CD4-positive, alpha-beta T cell (primary cell): ENCODE measurements at regions not wholly inside any gene's neighbourhood (a gene's known extent, or its start where the extent isn't known, plus 50 kb on each side); places are given as distances from the start of the nearest gene placed in this dataset.

ENCODE experiments used
- ATAC-seq: fragments of 200-7000 bp; cut with Tn5 transposase; one replicate; pipeline ENCODE4 v1.10.0; 2022; ENCODE audit warnings: mild to moderate bottlenecking; ENCODE audit not compliant: poor library complexity
- CTCF ChIA-PET: fragments of 350-600 bp; sonication (Branson Sonifier 250); formaldehyde crosslinking; loops from one replicate; lab custom pipeline; 2021; ENCODE audit warnings: antibody characterized with exemption, inconsistent platforms; lab: Charles Lee
- POLR2A ChIA-PET: fragments of 350-600 bp; sonication (Branson Sonifier 250); formaldehyde crosslinking; loops from one replicate; lab custom pipeline; 2021; ENCODE audit warnings: antibody characterized with exemption, inconsistent platforms; lab: Charles Lee
- DNase-seq, 14 experiments: peaks; one replicate each; pipeline ENCODE4 v3.0.0-alpha.2; 2013 to 2020; ENCODE audit warnings: mixed read lengths in 2 of 14
- H3K27ac ChIP-seq, 2 donors: one replicate each; pipeline versions ENCODE4 v1.5.1 to v1.7.0; 2013; ENCODE audit warnings: low read length in 2 of 2, low read depth in 1 of 2, mild to moderate bottlenecking in 1 of 2
- H3K27me3 ChIP-seq, 2 experiments: 1 replicate in 1 of 2; 2 replicates in 1 of 2; pipeline versions ENCODE4 v1.6.1 to v1.7.0; 2013; ENCODE audit warnings: low read length in 2 of 2, control low read depth in 1 of 2, mild to moderate bottlenecking in 1 of 2, moderate library complexity in 1 of 2; ENCODE audit not compliant: insufficient read depth in 2 of 2, control insufficient read depth in 1 of 2
- H3K36me3 ChIP-seq: one replicate; pipeline ENCODE4 v1.6.1; 2013; ENCODE audit warnings: low read length, control low read depth; ENCODE audit not compliant: insufficient read depth
- H3K4me1 ChIP-seq: one replicate; pipeline ENCODE4 v1.6.1; 2013; ENCODE audit warnings: low read length, control low read depth; ENCODE audit not compliant: insufficient read depth
- H3K4me3 ChIP-seq: one replicate; pipeline ENCODE4 v1.5.1; 2013; ENCODE audit warnings: mild to moderate bottlenecking, low read length, moderate library complexity
- H3K9me3 ChIP-seq, 2 experiments: 1 replicate in 1 of 2; 2 replicates in 1 of 2; pipeline versions ENCODE4 v1.6.1 to v1.7.0; 2013; ENCODE audit warnings: low read length in 2 of 2, mild to moderate bottlenecking in 2 of 2, control low read depth in 1 of 2, moderate library complexity in 1 of 2; ENCODE audit not compliant: control insufficient read depth in 1 of 2, insufficient read depth in 1 of 2
- H3K27ac Mint-ChIP-seq: one replicate; pipeline ENCODE4 v1.8.0; 2020; ENCODE audit warnings: mixed read lengths
- H3K27me3 Mint-ChIP-seq: one replicate; pipeline ENCODE4 v1.8.0; 2021; ENCODE audit warnings: mixed read lengths
- H3K36me3 Mint-ChIP-seq: one replicate; pipeline ENCODE4 v1.8.0; 2021; ENCODE audit warnings: low read depth, mixed read lengths
- H3K4me1 Mint-ChIP-seq: one replicate; pipeline ENCODE4 v1.8.0; 2021; ENCODE audit warnings: low read depth, mixed read lengths
- H3K4me3 Mint-ChIP-seq: one replicate; pipeline ENCODE4 v1.8.0; 2020; ENCODE audit warnings: mild to moderate bottlenecking, mixed read lengths
- H3K9me3 Mint-ChIP-seq: one replicate; pipeline ENCODE4 v1.8.0; 2020; ENCODE audit warnings: mixed read lengths
- intact Hi-C, 2 experiments: fragments of 100-400 bp; cut with DNase I in 1 of 2; cut with micrococcal nuclease in 1 of 2; formaldehyde crosslinking; loops; one replicate each; pipeline versions ENCODE4 v1.15.1 to v1.9.0; 2023 to 2025; cut with DNase I, micrococcal nuclease
- TF ChIP-seq, protein P1 (sequence below): fragments of 200-600 bp; IDR thresholded peaks from one replicate; pipeline ENCODE4 v1.8.0; 2022; ENCODE audit warnings: antibody characterized with exemption, mild to moderate bottlenecking

DNA sequence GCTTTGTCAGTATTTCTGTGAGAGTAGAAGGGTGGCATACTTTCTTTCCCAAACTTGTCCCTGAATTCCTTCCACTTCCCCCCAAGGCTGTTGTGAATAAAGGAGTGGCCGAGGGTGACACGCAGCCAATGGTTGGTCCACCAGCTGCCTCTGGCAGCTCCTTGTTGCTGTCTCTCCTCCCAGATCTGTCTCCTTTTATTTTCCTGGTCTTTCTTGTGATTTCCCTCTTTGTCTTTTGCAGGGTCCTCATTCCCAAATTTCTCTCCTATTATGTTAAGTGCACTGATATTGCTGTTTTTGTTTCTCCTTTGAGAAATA, 137.5 kb upstream of the HMHB1 start:
- Mint-ChIP-seq H3K27me3 (no peaks in the 10 kb centered on the region), H3K9me3 (peaks cover 2% of the 10 kb centered on the region), H3K4me1 (no peaks in the 10 kb centered on the region), H3K4me3 (no peak overlapping the region), H3K36me3 (no peaks in the 10 kb centered on the region), H3K27ac (no peak overlapping the region)
- intact Hi-C loops = no loop called here
- DNase-seq (no peak), ATAC-seq (no peak)
- Histone ChIP-seq H3K4me3 (no peak overlapping the region), H3K27me3 (no peaks in the 10 kb centered on the region), H3K36me3 (no peaks in the 10 kb centered on the region), H3K9me3 (peaks cover 0 to 3% of the 10 kb centered on the region in 2 experiments), H3K27ac (no peak overlapping the region), H3K4me1 (no peaks in the 10 kb centered on the region)
- ChIA-PET POLR2A (no interaction called here), CTCF (interaction anchor here (1.2 kb wide), 1 partner anchor 19 kb away, joined by 3 read pairs; no protein-coding TSS in a partner anchor)
- TF ChIP-seq, protein P1, sequence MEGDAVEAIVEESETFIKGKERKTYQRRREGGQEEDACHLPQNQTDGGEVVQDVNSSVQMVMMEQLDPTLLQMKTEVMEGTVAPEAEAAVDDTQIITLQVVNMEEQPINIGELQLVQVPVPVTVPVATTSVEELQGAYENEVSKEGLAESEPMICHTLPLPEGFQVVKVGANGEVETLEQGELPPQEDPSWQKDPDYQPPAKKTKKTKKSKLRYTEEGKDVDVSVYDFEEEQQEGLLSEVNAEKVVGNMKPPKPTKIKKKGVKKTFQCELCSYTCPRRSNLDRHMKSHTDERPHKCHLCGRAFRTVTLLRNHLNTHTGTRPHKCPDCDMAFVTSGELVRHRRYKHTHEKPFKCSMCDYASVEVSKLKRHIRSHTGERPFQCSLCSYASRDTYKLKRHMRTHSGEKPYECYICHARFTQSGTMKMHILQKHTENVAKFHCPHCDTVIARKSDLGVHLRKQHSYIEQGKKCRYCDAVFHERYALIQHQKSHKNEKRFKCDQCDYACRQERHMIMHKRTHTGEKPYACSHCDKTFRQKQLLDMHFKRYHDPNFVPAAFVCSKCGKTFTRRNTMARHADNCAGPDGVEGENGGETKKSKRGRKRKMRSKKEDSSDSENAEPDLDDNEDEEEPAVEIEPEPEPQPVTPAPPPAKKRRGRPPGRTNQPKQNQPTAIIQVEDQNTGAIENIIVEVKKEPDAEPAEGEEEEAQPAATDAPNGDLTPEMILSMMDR = no peak

DNA sequence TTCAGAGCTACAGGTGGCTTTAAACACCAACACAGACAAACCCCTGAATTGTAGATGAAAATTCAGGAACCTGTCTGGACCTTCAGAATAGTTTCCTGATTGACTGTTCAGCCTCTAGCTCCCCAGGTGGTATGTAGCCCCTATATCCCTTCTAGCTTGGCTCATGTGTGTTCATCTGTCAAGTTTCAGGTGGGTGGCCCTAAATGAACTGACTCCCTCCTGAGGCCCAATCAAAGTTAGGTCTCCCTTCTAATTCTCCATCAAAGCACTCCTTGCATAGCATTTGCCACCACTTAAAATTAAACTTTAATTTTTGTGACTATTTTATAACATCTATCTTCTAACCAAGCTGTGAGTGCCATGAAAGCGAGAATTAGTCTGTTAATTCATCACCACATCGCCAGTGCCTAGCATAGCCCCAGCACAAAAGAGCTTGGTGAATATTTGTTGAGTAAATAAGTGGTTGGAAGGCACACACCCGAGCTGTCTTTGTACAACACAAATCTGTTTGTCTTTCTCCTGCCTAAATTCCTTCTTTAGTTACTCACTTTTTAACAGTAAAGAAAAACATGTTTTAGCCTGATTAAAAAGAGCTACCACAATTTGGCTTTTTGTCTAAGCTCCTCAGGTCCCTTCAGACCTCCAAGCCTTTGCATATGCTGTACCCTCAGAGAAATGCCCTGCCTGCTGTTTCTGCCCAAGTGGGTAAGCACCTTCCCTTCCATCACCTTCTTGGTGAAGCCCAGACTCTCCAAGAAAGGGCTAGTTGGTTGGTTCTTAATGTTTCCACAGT, 138.1 kb upstream of the HMHB1 start:
- DNase-seq (no peak), ATAC-seq (no peak)
- Mint-ChIP-seq H3K36me3 (no peaks in the 10 kb centered on the region), H3K9me3 (peaks cover 2% of the 10 kb centered on the region), H3K4me1 (no peaks in the 10 kb centered on the region), H3K27me3 (no peaks in the 10 kb centered on the region), H3K4me3 (no peak overlapping the region), H3K27ac (no peak overlapping the region)
- Histone ChIP-seq H3K27me3 (no peaks in the 10 kb centered on the region), H3K27ac (no peak overlapping the region), H3K4me3 (no peak overlapping the region), H3K36me3 (no peaks in the 10 kb centered on the region), H3K4me1 (no peaks in the 10 kb centered on the region), H3K9me3 (peaks cover 0 to 3% of the 10 kb centered on the region in 2 experiments)
- CTCF ChIA-PET = interaction anchor here (0.5 to 1.2 kb wide), 3 partner anchors 9 to 275 kb away, joined by 3 to 4 read pairs (median 3); no protein-coding TSS in a partner anchor
- POLR2A ChIA-PET = no interaction called here
- intact Hi-C loops = no loop called here
- TF ChIP-seq, protein P1 = no peak

DNA sequence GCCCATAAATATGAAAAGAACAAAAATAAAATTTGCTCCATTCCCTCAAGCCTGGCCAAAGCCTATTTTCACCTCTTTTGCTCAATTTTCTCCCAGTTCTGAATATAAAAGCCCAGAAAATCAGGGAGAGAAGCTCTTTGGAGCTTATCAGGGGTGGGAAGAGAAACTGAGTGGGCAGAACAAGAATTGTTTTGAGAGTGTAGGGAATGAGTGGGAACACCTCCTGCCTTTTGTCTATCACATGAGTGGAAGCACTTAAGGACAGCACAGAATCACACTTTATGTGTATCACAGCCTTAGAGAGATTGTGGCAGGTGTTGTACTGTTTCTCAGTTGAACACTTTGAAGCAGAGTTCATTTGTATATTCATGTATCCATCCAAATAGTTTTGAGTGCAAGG, 139.2 kb upstream of the HMHB1 start:
- H3K4me3 ChIP-seq = no peak overlapping the region
- H3K27me3 ChIP-seq = no peaks in the 10 kb centered on the region
- intact Hi-C loops = no loop called here
- Mint-ChIP-seq H3K36me3 (no peaks in the 10 kb centered on the region), H3K27me3 (no peaks in the 10 kb centered on the region), H3K9me3 (peaks cover 2% of the 10 kb centered on the region), H3K27ac (no peak overlapping the region), H3K4me3 (no peak overlapping the region), H3K4me1 (no peaks in the 10 kb centered on the region)
- ATAC-seq (no peak), DNase-seq (no peak)
- ChIA-PET POLR2A (no interaction called here), CTCF (no interaction called here)
- H3K4me1 ChIP-seq = no peaks in the 10 kb centered on the region
- TF ChIP-seq, protein P1 = no peak
- no peak overlapping the region for H3K27ac ChIP-seq
- H3K36me3 ChIP-seq = no peaks in the 10 kb centered on the region
- peaks cover 0 to 3% of the 10 kb centered on the region in 2 experiments for H3K9me3 ChIP-seq
